AG09309 (cell line): ENCODE measurements at regions not wholly inside any gene's neighbourhood (a gene's known extent, or its start where the extent isn't known, plus 50 kb on each side); places are given as distances from the start of the nearest gene placed in this dataset.

Experiments
- DNase-seq: peaks from one replicate; pipeline ENCODE4 v3.0.0-alpha.2; 2010; ENCODE audit warnings: low read depth
- H3K4me3 ChIP-seq: 2 replicates; pipeline ENCODE4 v1.5.1; 2011; ENCODE audit warnings: mild to moderate bottlenecking, low read depth, low read length, moderate library complexity; ENCODE audit not compliant: control insufficient read depth
- TF ChIP-seq, protein P1 (sequence below): IDR thresholded peaks from 2 replicates; pipeline ENCODE4 v1.5.1; 2011; ENCODE audit warnings: mild to moderate bottlenecking, low read depth, low read length, inconsistent platforms; ENCODE audit not compliant: insufficient read depth, control insufficient read depth; ENCODE audit errors: missing control alignments

DNA sequence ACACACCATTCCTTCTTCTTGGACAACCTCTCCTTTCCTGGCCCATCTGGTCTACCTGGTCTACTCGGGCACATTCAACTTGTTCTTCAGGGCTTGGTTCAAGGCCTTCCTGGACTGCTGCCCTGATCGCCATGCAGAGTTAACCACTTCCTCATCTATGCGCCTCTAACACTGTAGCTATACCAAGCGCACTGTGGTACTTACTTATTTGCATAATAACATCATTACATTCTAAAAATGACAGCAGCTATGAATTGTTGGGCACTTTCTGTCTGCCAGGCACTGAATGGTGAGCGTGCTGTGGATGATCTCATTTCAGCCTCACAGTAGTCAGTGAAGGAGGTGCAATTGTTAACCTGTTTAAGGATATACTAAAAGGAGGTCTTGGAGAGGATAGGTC lies 66.9 kb upstream of the SDK2 start:
- TF ChIP-seq, protein P1, sequence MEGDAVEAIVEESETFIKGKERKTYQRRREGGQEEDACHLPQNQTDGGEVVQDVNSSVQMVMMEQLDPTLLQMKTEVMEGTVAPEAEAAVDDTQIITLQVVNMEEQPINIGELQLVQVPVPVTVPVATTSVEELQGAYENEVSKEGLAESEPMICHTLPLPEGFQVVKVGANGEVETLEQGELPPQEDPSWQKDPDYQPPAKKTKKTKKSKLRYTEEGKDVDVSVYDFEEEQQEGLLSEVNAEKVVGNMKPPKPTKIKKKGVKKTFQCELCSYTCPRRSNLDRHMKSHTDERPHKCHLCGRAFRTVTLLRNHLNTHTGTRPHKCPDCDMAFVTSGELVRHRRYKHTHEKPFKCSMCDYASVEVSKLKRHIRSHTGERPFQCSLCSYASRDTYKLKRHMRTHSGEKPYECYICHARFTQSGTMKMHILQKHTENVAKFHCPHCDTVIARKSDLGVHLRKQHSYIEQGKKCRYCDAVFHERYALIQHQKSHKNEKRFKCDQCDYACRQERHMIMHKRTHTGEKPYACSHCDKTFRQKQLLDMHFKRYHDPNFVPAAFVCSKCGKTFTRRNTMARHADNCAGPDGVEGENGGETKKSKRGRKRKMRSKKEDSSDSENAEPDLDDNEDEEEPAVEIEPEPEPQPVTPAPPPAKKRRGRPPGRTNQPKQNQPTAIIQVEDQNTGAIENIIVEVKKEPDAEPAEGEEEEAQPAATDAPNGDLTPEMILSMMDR = no peak
- DNase-seq = no peak
- H3K4me3 ChIP-seq = no peak overlapping the region

DNA sequence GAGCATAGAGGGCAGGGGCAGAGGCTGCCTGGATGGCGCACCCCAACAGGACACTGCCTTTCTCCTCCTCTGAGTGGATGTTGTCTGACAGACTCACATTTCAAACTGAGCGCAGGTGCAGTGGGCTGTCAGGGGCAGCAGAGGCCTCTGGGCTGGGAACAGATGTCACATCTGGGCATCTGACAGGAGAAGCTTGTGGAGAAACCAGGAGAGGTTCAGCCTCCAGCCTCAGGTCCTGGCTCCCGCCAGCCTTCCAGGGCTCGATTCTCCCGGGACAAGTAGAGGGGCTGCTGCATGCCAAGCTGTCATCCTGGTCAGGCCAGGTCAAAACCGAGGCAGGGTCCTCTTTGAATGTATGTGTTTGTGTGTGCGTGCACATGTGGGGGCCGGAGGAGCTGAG lies 67.7 kb upstream of the SDK2 start:
- no peak overlapping the region for H3K4me3 ChIP-seq
- DNase-seq = no peak
- TF ChIP-seq, protein P1 = no peak

DNA sequence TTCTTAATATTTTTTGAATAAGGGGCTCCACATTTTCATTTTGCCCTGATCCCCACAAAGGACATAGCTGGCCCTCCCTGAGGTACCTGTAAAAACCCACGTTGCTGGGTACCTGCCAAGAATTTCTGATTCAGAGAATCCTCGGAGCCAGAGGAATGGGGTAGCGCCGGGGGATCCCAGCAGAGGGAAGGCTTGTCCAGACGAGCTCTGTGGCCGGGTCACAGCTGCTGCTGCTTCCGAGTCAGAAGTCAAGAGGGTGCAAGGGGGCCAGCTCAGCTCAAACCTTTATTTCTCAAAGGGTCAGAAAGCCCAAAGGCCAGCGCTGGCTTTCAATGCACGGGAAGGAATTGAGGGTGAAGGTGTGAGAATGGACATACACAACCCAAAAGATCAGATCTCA lies 68.9 kb upstream of the SDK2 start:
- TF ChIP-seq, protein P1 = no peak
- DNase-seq = no peak
- H3K4me3 ChIP-seq = no peak overlapping the region

DNA sequence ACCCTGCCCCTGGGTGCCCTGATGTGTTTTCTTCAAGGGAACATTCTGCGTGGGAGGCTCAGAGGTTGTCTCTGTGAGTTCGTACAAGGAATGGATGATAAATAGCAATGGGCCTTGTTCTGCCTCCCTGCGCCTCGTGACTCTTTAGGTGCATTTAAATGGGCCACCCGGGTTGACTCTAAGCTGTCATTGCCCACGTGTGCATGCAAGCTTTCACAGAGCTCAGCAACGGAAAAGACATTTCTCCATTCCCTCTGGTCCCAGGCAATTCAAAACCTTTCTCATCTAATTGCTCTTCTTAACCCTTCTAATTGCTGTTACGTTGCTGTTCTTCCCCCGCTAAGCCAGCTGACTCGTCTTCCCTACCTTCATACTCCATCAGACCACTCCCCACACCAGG lies 71.5 kb upstream of the SDK2 start:
- no peak for DNase-seq
- TF ChIP-seq, protein P1 = no peak
- no peak overlapping the region for H3K4me3 ChIP-seq

DNA sequence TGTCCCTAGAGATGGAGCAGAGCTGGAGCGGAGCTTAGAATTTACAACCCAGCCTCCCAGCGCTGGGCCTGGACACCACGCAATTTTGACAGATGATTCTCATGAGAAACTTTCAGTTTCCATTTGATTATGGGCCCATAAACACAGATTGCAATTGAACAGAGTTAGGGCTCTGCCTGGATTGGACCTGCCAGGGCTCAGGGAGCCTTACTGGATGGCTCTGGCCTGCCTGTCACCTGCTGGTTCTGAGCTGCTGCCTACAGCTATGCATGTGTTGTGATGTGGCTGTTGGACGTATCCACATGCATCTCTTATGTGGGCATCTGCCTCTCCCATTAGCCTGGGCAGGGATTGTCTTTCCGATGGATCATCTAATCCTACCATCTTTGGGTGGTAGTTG lies 73.4 kb upstream of the SDK2 start:
- TF ChIP-seq, protein P1 = no peak
- no peak overlapping the region for H3K4me3 ChIP-seq
- DNase-seq = no peak

DNA sequence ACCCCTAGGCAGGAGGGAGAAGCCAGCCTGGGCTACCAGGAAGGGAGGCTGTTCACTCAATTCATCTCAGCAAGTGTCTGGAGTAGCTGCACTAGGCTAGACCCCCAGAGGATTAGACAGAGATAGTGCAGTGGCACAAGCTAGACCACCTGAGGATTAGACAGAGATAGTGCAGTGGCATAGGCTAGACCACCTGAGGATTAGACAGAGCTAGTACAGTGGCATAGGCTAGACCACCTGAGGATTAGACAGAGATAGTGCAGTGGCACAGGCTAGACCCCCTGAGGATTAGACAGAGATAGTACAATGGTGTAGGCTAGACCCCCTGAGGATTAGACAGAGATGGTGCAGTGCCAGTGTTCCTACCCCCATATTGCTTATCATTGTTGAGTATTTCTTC lies 74.1 kb upstream of the SDK2 start:
- no peak overlapping the region for H3K4me3 ChIP-seq
- no peak for DNase-seq
- TF ChIP-seq, protein P1 = no peak

DNA sequence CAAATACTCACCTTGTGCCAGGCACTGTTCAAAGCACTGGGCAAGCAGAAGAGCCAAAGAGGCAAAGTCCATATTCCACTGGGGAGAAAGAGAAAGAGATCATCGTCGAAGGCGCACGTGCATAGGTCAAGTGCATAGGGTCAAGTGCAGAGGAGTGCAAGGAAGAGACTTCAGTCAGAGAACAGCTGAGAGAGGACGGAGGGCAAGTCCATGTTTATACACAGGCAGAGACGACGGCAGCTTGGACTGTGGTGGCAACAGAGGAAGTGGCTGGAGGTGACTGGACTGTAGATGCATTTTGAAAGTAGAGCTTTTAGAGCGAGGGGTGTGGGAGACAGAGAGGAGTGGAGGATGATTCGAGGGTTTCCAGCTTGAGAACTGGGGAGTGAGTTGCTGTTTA lies 74.7 kb upstream of the SDK2 start:
- DNase-seq = no peak
- no peak overlapping the region for H3K4me3 ChIP-seq
- TF ChIP-seq, protein P1 = no peak
